Astrocyte (in vitro differentiated cells and primary cell): ENCODE measurements at regions not wholly inside any gene's neighbourhood (a gene's known extent, or its start where the extent isn't known, plus 50 kb on each side); places are given as distances from the start of the nearest gene placed in this dataset.

ENCODE experiments used
- DNase-seq: peaks from one replicate; pipeline ENCODE4 v3.0.0-alpha.2; 2010; ENCODE audit warnings: low read depth
- FAIRE-seq: peaks from 2 replicates; lab custom pipeline; 2011; peaks lifted over from hg19 to GRCh38; lab: Jason Lieb, UNC
- H2AFZ ChIP-seq: 2 replicates; pipeline ENCODE4 v1.6.0; 2012; ENCODE audit warnings: low read depth, low read length, inconsistent platforms
- H3K27ac ChIP-seq: 2 replicates; pipeline ENCODE4 v1.5.1; 2011; ENCODE audit warnings: low read depth, low read length, inconsistent platforms
- H3K27me3 ChIP-seq: 2 replicates; pipeline ENCODE4 v1.6.0; 2011; ENCODE audit warnings: low read length, inconsistent platforms; ENCODE audit not compliant: insufficient read depth
- H3K36me3 ChIP-seq: 2 replicates; pipeline ENCODE4 v1.5.1; 2011; ENCODE audit warnings: low read length, inconsistent platforms; ENCODE audit not compliant: insufficient read depth
- H3K4me1 ChIP-seq: 2 replicates; pipeline ENCODE4 v1.5.1; 2011; ENCODE audit warnings: low read length, inconsistent platforms; ENCODE audit not compliant: insufficient read depth
- H3K4me2 ChIP-seq: 2 replicates; pipeline ENCODE4 v1.6.0; 2012; ENCODE audit warnings: low read length, inconsistent platforms
- H3K4me3 ChIP-seq: 2 replicates; pipeline ENCODE4 v1.5.1; 2011; ENCODE audit warnings: low read depth, mild to moderate bottlenecking, low read length, inconsistent platforms; ENCODE audit not compliant: insufficient read depth
- H3K79me2 ChIP-seq: 2 replicates; pipeline ENCODE4 v1.6.0; 2012; ENCODE audit warnings: mild to moderate bottlenecking, low read length, inconsistent platforms; ENCODE audit not compliant: insufficient read depth
- H3K9ac ChIP-seq: 2 replicates; pipeline ENCODE4 v1.6.0; 2012; ENCODE audit warnings: mild to moderate bottlenecking, low read length, inconsistent platforms
- H3K9me3 ChIP-seq: 2 replicates; pipeline ENCODE4 v1.5.1; 2012; ENCODE audit warnings: low read depth, mild to moderate bottlenecking, low read length, inconsistent platforms; ENCODE audit not compliant: insufficient read depth
- H4K20me1 ChIP-seq: 2 replicates; pipeline ENCODE4 v1.6.0; 2012; ENCODE audit warnings: low read length, inconsistent platforms; ENCODE audit not compliant: insufficient read depth
- H3K27ac Mint-ChIP-seq: one replicate; pipeline ENCODE4 v1.8.0; 2021; ENCODE audit warnings: mild to moderate bottlenecking, mixed read lengths; ENCODE audit not compliant: unreplicated experiment
- H3K27me3 Mint-ChIP-seq: one replicate; pipeline ENCODE4 v1.8.0; 2021; ENCODE audit warnings: low read depth, mixed read lengths; ENCODE audit not compliant: unreplicated experiment
- H3K36me3 Mint-ChIP-seq: one replicate; pipeline ENCODE4 v1.8.0; 2021; ENCODE audit warnings: low read depth, mixed read lengths; ENCODE audit not compliant: unreplicated experiment
- H3K4me1 Mint-ChIP-seq: one replicate; pipeline ENCODE4 v1.8.0; 2021; ENCODE audit warnings: low read depth, mixed read lengths; ENCODE audit not compliant: unreplicated experiment
- H3K4me3 Mint-ChIP-seq: one replicate; pipeline ENCODE4 v1.8.0; 2021; ENCODE audit warnings: mild to moderate bottlenecking, moderate library complexity, mixed read lengths; ENCODE audit not compliant: unreplicated experiment
- H3K9me3 Mint-ChIP-seq: one replicate; pipeline ENCODE4 v1.8.0; 2021; ENCODE audit warnings: mild to moderate bottlenecking, mixed read lengths; ENCODE audit not compliant: unreplicated experiment
- EZH2 ChIP-seq: IDR thresholded peaks from 2 replicates; pipeline ENCODE4 v1.6.1; 2012; ENCODE audit warnings: mild to moderate bottlenecking, low read length, inconsistent platforms; ENCODE audit not compliant: insufficient read depth
- TF ChIP-seq, protein P1 (sequence below): IDR thresholded peaks from 2 replicates; pipeline ENCODE4 v1.5.1; 2011; ENCODE audit warnings: low read depth, mild to moderate bottlenecking, inconsistent platforms, low read length, moderate library complexity; ENCODE audit not compliant: insufficient read depth

DNA sequence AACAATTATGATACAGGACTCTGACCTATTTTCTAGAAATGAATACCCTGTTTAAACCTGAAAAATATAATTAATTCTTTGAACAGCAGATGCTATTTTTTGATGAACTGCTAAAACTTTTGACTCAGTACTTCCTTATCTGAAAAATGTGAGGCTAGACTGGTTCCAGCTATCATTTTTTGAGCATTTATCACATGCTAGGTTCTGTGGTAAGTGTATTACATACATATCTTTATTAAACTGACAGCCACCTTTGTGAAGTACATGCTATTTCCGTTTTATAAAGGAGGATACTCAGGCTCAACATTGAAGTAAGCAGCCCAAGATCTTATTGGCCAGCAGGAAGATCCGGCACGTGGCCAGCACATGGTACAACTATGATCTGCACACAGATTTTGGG is 459.8 kb upstream of the SEL1L start:
- Histone ChIP-seq H3K4me1 (no peaks in the 10 kb centered on the region), H3K27ac (no peak overlapping the region), H3K79me2 (no peaks in the 10 kb centered on the region), H3K9me3 (no peaks in the 10 kb centered on the region), H2AFZ (no peak overlapping the region), H4K20me1 (no peaks in the 10 kb centered on the region), H3K27me3 (no peaks in the 10 kb centered on the region), H3K4me2 (no peak overlapping the region), H3K36me3 (no peaks in the 10 kb centered on the region), H3K9ac (no peak overlapping the region), H3K4me3 (no peak overlapping the region)
- FAIRE-seq (no peak), DNase-seq (no peak)
- Mint-ChIP-seq H3K27ac (no peak overlapping the region), H3K27me3 (no peaks in the 10 kb centered on the region), H3K36me3 (no peaks in the 10 kb centered on the region), H3K4me3 (no peak overlapping the region), H3K4me1 (no peaks in the 10 kb centered on the region), H3K9me3 (no peaks in the 10 kb centered on the region)
- TF ChIP-seq EZH2 = no peak
- TF ChIP-seq, protein P1, sequence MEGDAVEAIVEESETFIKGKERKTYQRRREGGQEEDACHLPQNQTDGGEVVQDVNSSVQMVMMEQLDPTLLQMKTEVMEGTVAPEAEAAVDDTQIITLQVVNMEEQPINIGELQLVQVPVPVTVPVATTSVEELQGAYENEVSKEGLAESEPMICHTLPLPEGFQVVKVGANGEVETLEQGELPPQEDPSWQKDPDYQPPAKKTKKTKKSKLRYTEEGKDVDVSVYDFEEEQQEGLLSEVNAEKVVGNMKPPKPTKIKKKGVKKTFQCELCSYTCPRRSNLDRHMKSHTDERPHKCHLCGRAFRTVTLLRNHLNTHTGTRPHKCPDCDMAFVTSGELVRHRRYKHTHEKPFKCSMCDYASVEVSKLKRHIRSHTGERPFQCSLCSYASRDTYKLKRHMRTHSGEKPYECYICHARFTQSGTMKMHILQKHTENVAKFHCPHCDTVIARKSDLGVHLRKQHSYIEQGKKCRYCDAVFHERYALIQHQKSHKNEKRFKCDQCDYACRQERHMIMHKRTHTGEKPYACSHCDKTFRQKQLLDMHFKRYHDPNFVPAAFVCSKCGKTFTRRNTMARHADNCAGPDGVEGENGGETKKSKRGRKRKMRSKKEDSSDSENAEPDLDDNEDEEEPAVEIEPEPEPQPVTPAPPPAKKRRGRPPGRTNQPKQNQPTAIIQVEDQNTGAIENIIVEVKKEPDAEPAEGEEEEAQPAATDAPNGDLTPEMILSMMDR = no peak

GRCh38 chr14:82003426-82003825 is 469.8 kb upstream of the SEL1L start:
- TF ChIP-seq, protein P1 = no peak
- TF ChIP-seq EZH2 = no peak
- no peaks in the 10 kb centered on the region for H3K27me3 Mint-ChIP-seq
- Histone ChIP-seq H4K20me1 (no peaks in the 10 kb centered on the region), H3K36me3 (no peaks in the 10 kb centered on the region), H3K4me3 (no peak overlapping the region), H3K27me3 (no peaks in the 10 kb centered on the region), H3K9me3 (no peaks in the 10 kb centered on the region), H2AFZ (no peak overlapping the region), H3K79me2 (no peaks in the 10 kb centered on the region), H3K9ac (no peak overlapping the region), H3K4me2 (no peak overlapping the region), H3K4me1 (no peaks in the 10 kb centered on the region), H3K27ac (no peak overlapping the region)
- DNase-seq (no peak), FAIRE-seq (no peak)
- H3K4me1 Mint-ChIP-seq = no peaks in the 10 kb centered on the region
- peaks cover 5% of the 10 kb centered on the region for H3K9me3 Mint-ChIP-seq
- no peaks in the 10 kb centered on the region for H3K36me3 Mint-ChIP-seq
- H3K4me3 Mint-ChIP-seq = no peak overlapping the region
- H3K27ac Mint-ChIP-seq = no peak overlapping the region

GRCh38 chr14:82009076-82009475 is 475.4 kb upstream of the SEL1L start:
- Mint-ChIP-seq H3K27me3 (no peaks in the 10 kb centered on the region), H3K4me1 (no peaks in the 10 kb centered on the region), H3K4me3 (no peak overlapping the region), H3K27ac (no peak overlapping the region), H3K36me3 (no peaks in the 10 kb centered on the region), H3K9me3 (peaks cover 8% of the 10 kb centered on the region)
- H3K79me2 ChIP-seq = no peaks in the 10 kb centered on the region
- FAIRE-seq (no peak), DNase-seq (no peak)
- no peaks in the 10 kb centered on the region for H3K27me3 ChIP-seq
- no peak overlapping the region for H3K4me3 ChIP-seq
- peaks cover 8% of the 10 kb centered on the region for H3K9me3 ChIP-seq
- TF ChIP-seq, protein P1 = no peak
- TF ChIP-seq EZH2 = no peak
- H3K4me1 ChIP-seq = no peaks in the 10 kb centered on the region
- no peaks in the 10 kb centered on the region for H4K20me1 ChIP-seq
- no peak overlapping the region for H3K9ac ChIP-seq
- no peak overlapping the region for H2AFZ ChIP-seq
- H3K27ac ChIP-seq = no peak overlapping the region
- H3K4me2 ChIP-seq = no peak overlapping the region
- H3K36me3 ChIP-seq = no peaks in the 10 kb centered on the region
